ENCODE measurements at regions not wholly inside any gene's neighbourhood (a gene's known extent, or its start where the extent isn't known, plus 50 kb on each side); places are given as distances from the start of the nearest gene placed in this dataset.

DNA sequence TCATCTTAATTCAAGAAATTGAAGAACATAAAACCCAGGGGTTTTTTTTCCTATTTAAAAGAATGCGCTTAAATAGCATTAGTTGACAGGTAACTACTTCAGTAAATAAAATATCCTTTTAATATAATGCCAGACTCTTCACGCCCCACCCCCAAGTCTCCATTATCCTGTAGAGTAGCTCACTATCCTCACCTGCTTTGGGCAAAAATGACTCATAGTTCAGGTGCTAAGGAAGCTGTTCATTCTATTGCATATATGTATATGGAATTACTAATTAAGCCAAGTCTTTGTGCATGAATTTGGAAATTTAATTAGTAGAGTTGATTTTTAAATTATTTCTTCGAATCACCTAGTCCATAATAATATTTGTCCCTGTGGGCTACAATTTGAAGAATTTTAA, 656.8 kb upstream of the ANKRD30A start:
- TF ChIP-seq, protein P1, sequence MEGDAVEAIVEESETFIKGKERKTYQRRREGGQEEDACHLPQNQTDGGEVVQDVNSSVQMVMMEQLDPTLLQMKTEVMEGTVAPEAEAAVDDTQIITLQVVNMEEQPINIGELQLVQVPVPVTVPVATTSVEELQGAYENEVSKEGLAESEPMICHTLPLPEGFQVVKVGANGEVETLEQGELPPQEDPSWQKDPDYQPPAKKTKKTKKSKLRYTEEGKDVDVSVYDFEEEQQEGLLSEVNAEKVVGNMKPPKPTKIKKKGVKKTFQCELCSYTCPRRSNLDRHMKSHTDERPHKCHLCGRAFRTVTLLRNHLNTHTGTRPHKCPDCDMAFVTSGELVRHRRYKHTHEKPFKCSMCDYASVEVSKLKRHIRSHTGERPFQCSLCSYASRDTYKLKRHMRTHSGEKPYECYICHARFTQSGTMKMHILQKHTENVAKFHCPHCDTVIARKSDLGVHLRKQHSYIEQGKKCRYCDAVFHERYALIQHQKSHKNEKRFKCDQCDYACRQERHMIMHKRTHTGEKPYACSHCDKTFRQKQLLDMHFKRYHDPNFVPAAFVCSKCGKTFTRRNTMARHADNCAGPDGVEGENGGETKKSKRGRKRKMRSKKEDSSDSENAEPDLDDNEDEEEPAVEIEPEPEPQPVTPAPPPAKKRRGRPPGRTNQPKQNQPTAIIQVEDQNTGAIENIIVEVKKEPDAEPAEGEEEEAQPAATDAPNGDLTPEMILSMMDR (conservative IDR thresholded peaks at IDR 0.05), result no peak
- no peak for TF ChIP-seq EZH2 (IDR thresholded peaks at IDR 0.05; ENCODE audit: low read depth)
